ENCODE measurements at regions not wholly inside any gene's neighbourhood (a gene's known extent, or its start where the extent isn't known, plus 50 kb on each side); places are given as distances from the start of the nearest gene placed in this dataset.

DNA sequence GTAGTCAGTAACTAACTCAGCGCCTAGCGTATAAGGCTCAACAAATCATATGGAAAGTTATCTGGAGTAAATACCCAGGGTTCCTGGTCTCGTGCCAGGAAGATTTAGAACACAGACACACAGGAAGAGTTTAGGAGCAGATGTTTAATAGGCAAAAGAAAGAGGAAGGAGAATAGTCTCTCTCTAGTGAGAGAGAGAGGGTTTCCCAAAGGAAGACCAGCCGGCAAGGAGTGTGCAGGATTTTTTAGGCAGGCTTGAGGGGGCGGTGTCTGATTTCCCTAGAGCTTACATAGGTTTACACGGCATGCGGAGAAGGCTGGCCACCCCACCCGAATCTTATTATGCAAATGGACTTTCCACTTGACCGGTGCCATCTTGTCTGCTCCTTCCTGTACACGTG is 284.0 kb upstream of the FRG1 start:
- TF ChIP-seq EP300 (IDR thresholded peaks at IDR 0.05), result no peak
- TF ChIP-seq, protein P1, sequence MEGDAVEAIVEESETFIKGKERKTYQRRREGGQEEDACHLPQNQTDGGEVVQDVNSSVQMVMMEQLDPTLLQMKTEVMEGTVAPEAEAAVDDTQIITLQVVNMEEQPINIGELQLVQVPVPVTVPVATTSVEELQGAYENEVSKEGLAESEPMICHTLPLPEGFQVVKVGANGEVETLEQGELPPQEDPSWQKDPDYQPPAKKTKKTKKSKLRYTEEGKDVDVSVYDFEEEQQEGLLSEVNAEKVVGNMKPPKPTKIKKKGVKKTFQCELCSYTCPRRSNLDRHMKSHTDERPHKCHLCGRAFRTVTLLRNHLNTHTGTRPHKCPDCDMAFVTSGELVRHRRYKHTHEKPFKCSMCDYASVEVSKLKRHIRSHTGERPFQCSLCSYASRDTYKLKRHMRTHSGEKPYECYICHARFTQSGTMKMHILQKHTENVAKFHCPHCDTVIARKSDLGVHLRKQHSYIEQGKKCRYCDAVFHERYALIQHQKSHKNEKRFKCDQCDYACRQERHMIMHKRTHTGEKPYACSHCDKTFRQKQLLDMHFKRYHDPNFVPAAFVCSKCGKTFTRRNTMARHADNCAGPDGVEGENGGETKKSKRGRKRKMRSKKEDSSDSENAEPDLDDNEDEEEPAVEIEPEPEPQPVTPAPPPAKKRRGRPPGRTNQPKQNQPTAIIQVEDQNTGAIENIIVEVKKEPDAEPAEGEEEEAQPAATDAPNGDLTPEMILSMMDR (IDR thresholded peaks at IDR 0.05), result no peak
- no peak for TF ChIP-seq POLR2A (IDR thresholded peaks at IDR 0.05)
